Esophagus squamous epithelium (tissue), 5 donors: ENCODE measurements at regions not wholly inside any gene's neighbourhood (a gene's known extent, or its start where the extent isn't known, plus 50 kb on each side); places are given as distances from the start of the nearest gene placed in this dataset.
"Not testable (repeated sequence)": the region's sequence is repeated elsewhere in the genome, so short reads cannot be mapped to it uniquely, and the experiment has no call there.

ENCODE experiments used
- DNase-seq: peaks from one replicate; lab custom pipeline; 2025; lab: John Stamatoyannopoulos, UW
- H3K27ac ChIP-seq, 4 donors: fragments of 200-600 bp; sonication (generic); one replicate each; pipeline ENCODE4 v1.5.1; 2016 to 2019; ENCODE audit warnings: mild to moderate bottlenecking in 1 of 4
- H3K27me3 ChIP-seq, 4 donors: fragments of 200-600 bp; sonication (generic); 1 replicate in 3 of 4; 2 replicates in 1 of 4; pipeline versions ENCODE4 v1.5.1 to v1.6.0; 2017 to 2021; ENCODE audit warnings: antibody characterized with exemption in 1 of 4
- H3K36me3 ChIP-seq, 3 donors: fragments of 200-600 bp; sonication (generic); one replicate each; pipeline ENCODE4 v1.5.1; 2016 to 2019
- H3K4me1 ChIP-seq, 3 donors: fragments of 200-600 bp; sonication (generic); one replicate each; pipeline ENCODE4 v1.5.1; 2017 to 2019
- H3K4me3 ChIP-seq, 4 donors: fragments of 200-600 bp; sonication (generic); 1 replicate in 3 of 4; 2 replicates in 1 of 4; pipeline ENCODE4 v1.5.1; 2016 to 2019; ENCODE audit warnings: mild to moderate bottlenecking in 2 of 4, moderate library complexity in 1 of 4
- H3K9me3 ChIP-seq, 3 donors: fragments of 200-600 bp; sonication (generic); one replicate each; pipeline ENCODE4 v1.5.1; 2016 to 2019
- POLR2A ChIP-seq, 4 donors: fragments of 450-650 bp; IDR thresholded peaks; one replicate each; pipeline ENCODE4 v1.6.1; 2017; ENCODE audit warnings: antibody characterized with exemption in 4 of 4, mild to moderate bottlenecking in 4 of 4, moderate library complexity in 3 of 4
- WGBS, 2 donors: methylation state at CpG; one replicate each; pipeline ENCODE4 v1.1.5; 2018; 5-methylcytosine and 5-hydroxymethylcytosine counted together
- intact Hi-C: fragments of 100-400 bp; cut with DNase I; formaldehyde crosslinking; loops from one replicate; pipeline ENCODE4 v1.15.0; 2022
- TF ChIP-seq, protein P1 (sequence below), 6 experiments: fragments of 450-650 bp in 4 of 6; fragments of 200-600 bp in 2 of 6; sonication (generic) in 2 of 6; IDR thresholded peaks; one replicate each; pipeline ENCODE4 v1.5.1; 2016 to 2019; ENCODE audit warnings: antibody characterized with exemption in 6 of 6, mild to moderate bottlenecking in 4 of 6, moderate library complexity in 4 of 6
- donor health status: DM: yes; HTN: yes; CAD: no.

GRCh38 chr2:128594953-128595677, 276.4 kb upstream of the HS6ST1 start:
- intact Hi-C loops = no loop called here

GRCh38 chr2:128595763-128596395, 277.2 kb upstream of the HS6ST1 start:
- Histone ChIP-seq H3K4me3 (no peak overlapping the region), H3K4me1 (no peaks in the 10 kb centered on the region), H3K27me3 (no peaks in the 10 kb centered on the region), H3K9me3 (no peaks in the 10 kb centered on the region), H3K36me3 (no peaks in the 10 kb centered on the region), H3K27ac (no peak overlapping the region)
- no peak for TF ChIP-seq POLR2A (IDR thresholded peaks at IDR 0.05)
- TF ChIP-seq, protein P1, sequence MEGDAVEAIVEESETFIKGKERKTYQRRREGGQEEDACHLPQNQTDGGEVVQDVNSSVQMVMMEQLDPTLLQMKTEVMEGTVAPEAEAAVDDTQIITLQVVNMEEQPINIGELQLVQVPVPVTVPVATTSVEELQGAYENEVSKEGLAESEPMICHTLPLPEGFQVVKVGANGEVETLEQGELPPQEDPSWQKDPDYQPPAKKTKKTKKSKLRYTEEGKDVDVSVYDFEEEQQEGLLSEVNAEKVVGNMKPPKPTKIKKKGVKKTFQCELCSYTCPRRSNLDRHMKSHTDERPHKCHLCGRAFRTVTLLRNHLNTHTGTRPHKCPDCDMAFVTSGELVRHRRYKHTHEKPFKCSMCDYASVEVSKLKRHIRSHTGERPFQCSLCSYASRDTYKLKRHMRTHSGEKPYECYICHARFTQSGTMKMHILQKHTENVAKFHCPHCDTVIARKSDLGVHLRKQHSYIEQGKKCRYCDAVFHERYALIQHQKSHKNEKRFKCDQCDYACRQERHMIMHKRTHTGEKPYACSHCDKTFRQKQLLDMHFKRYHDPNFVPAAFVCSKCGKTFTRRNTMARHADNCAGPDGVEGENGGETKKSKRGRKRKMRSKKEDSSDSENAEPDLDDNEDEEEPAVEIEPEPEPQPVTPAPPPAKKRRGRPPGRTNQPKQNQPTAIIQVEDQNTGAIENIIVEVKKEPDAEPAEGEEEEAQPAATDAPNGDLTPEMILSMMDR (IDR thresholded peaks at IDR 0.05) = no peak
- intact Hi-C loops = no loop called here
- no peak for DNase-seq
- 54 to 100% methylated on average over 1 to 7 of the region's 13 CpGs for WGBS, 2 donors

More at GRCh38 chr2:128594953-128595677, 276.4 kb upstream of the HS6ST1 start:
- TF ChIP-seq POLR2A (IDR thresholded peaks at IDR 0.05) = no peak
- TF ChIP-seq, protein P1 (IDR thresholded peaks at IDR 0.05) = no peak
- WGBS, 2 donors = 57 to 84% methylated on average over 7 to 12 of the region's 13 CpGs
- H3K4me3 ChIP-seq = no peak overlapping the region
- H3K4me1 ChIP-seq = no peaks in the 10 kb centered on the region
- no peak overlapping the region for H3K27ac ChIP-seq
- H3K27me3 ChIP-seq = peaks cover 0 to 6% (median 0%) of the 10 kb centered on the region in 4 donors
- no peaks in the 10 kb centered on the region for H3K36me3 ChIP-seq
- H3K9me3 ChIP-seq = no peaks in the 10 kb centered on the region
- no peak for DNase-seq

GRCh38 chr2:128596396-128597120, 277.9 kb upstream of the HS6ST1 start:
- H3K9me3 ChIP-seq = no peaks in the 10 kb centered on the region
- H3K27me3 ChIP-seq = no peaks in the 10 kb centered on the region
- TF ChIP-seq POLR2A (IDR thresholded peaks at IDR 0.05) = no peak
- TF ChIP-seq, protein P1 (IDR thresholded peaks at IDR 0.05) = no peak
- intact Hi-C loops = no loop called here
- 73 to 94% methylated on average over 3 of the region's 12 CpGs for WGBS, 2 donors
- no peak for DNase-seq
- H3K36me3 ChIP-seq = no peaks in the 10 kb centered on the region
- no peaks in the 10 kb centered on the region for H3K4me1 ChIP-seq
- no peak overlapping the region for H3K4me3 ChIP-seq
- no peak overlapping the region for H3K27ac ChIP-seq

DNA sequence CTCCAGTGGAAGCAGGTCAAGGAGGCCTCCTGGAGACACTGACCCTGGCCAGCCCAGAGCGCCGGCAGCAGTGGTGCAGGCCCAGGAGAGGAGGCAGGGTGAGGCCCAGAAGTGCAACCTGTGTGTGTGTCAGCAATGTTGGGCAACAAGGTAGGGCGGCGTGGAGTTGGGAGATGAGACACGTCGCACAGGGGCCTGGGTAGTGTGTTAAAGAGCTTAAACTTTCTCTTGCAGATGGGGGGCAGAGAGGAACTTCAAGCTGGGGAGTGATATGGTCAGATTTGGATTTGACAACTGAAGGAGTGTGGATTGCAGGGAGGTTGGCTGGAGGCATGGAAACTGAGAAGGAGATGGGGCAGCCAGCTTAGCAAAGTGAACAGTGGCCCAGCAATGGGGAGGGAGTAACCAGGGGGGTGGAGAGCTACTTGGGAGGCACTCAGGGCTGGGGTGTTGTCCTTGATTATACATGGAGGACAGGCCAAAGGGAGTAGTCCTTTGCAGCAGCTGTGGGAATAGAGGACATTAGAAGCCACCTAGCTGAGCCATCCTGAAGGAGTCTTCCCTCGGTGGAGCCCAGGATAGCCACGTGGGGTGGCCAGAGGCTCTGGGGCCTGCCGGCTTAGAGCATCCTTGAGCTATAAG, 278.6 kb upstream of the HS6ST1 start:
- WGBS, 2 donors = 82 to 90% methylated on average over 9 of the region's 9 CpGs
- no peak for TF ChIP-seq POLR2A (IDR thresholded peaks at IDR 0.05)
- TF ChIP-seq, protein P1 (IDR thresholded peaks at IDR 0.05) = no peak
- H3K9me3 ChIP-seq = no peaks in the 10 kb centered on the region
- DNase-seq = no peak
- H3K27ac ChIP-seq = no peak overlapping the region
- intact Hi-C loops = no loop called here
- no peaks in the 10 kb centered on the region for H3K36me3 ChIP-seq
- no peaks in the 10 kb centered on the region for H3K27me3 ChIP-seq
- no peaks in the 10 kb centered on the region for H3K4me1 ChIP-seq
- H3K4me3 ChIP-seq = no peak overlapping the region

GRCh38 chr2:128598260-128598659, 279.6 kb upstream of the HS6ST1 start:
- H3K4me1 ChIP-seq, H3K27ac ChIP-seq, DNase-seq, H3K9me3 ChIP-seq, H3K27me3 ChIP-seq, H3K36me3 ChIP-seq, H3K4me3 ChIP-seq, intact Hi-C loops: not testable (repeated sequence)
- 81% methylated on average over 1 of the region's 1 CpG for WGBS, 2 donors
